H9 (cell line): ENCODE measurements at regions not wholly inside any gene's neighbourhood (a gene's known extent, or its start where the extent isn't known, plus 50 kb on each side); places are given as distances from the start of the nearest gene placed in this dataset.

ENCODE experiments used
- DNase-seq: peaks from one replicate; pipeline ENCODE4 v3.0.0-alpha.2; 2017
- H2AFZ ChIP-seq: one replicate; pipeline ENCODE4 v1.6.1; 2013; ENCODE audit warnings: mild to moderate bottlenecking, low read length, control low read depth, moderate library complexity
- H2AK5ac ChIP-seq: 2 replicates; pipeline ENCODE4 v1.6.1; 2013; ENCODE audit warnings: low read length, control low read depth, mixed read lengths; ENCODE audit not compliant: insufficient read length
- H2BK120ac ChIP-seq: one replicate; pipeline ENCODE4 v1.6.1; 2013; ENCODE audit warnings: low read depth, mild to moderate bottlenecking, low read length, control low read depth, inconsistent platforms; ENCODE audit not compliant: poor library complexity, severe bottlenecking
- H2BK12ac ChIP-seq: 2 replicates; pipeline ENCODE4 v1.6.1; 2013; ENCODE audit warnings: low read length, control low read depth, mixed read lengths, low read depth; ENCODE audit not compliant: insufficient read length
- H2BK15ac ChIP-seq: 2 replicates; pipeline ENCODE4 v1.6.1; 2013; ENCODE audit warnings: low read depth, low read length, control low read depth
- H2BK20ac ChIP-seq: one replicate; pipeline ENCODE4 v1.6.1; 2013; ENCODE audit warnings: low read depth, mild to moderate bottlenecking, low read length, control low read depth, inconsistent platforms; ENCODE audit not compliant: poor library complexity, severe bottlenecking
- H2BK5ac ChIP-seq: 2 replicates; pipeline ENCODE4 v1.6.1; 2013; ENCODE audit warnings: low read length, control low read depth, mixed read lengths; ENCODE audit not compliant: insufficient read length
- H3K14ac ChIP-seq: 2 replicates; pipeline ENCODE4 v1.6.1; 2013; ENCODE audit warnings: low read length, control low read depth; ENCODE audit not compliant: insufficient read depth
- H3K18ac ChIP-seq: 2 replicates; pipeline ENCODE4 v1.6.1; 2013; ENCODE audit warnings: low read depth, mild to moderate bottlenecking, mixed read lengths, low read length, control low read depth; ENCODE audit not compliant: insufficient read length
- H3K23ac ChIP-seq: 2 replicates; pipeline ENCODE4 v1.6.1; 2013; ENCODE audit warnings: low read length, control low read depth, mixed read lengths, low read depth; ENCODE audit not compliant: insufficient read length
- H3K23me2 ChIP-seq: 2 replicates; pipeline ENCODE4 v1.6.1; 2013; ENCODE audit warnings: low read depth, mild to moderate bottlenecking, mixed read lengths, low read length, control low read depth; ENCODE audit not compliant: insufficient read length, poor library complexity, severe bottlenecking
- H3K27ac ChIP-seq: 2 replicates; pipeline ENCODE4 v1.5.1; 2013; ENCODE audit warnings: low read length, control low read depth, mixed read lengths, low read depth; ENCODE audit not compliant: insufficient read length
- H3K27me3 ChIP-seq: 2 replicates; pipeline ENCODE4 v1.6.1; 2013; ENCODE audit warnings: low read length, control low read depth, inconsistent platforms; ENCODE audit not compliant: insufficient read depth
- H3K4ac ChIP-seq: 2 replicates; pipeline ENCODE4 v1.6.1; 2013; ENCODE audit warnings: low read depth, mild to moderate bottlenecking, control low read depth, inconsistent platforms, low read length, moderate library complexity
- H3K4me1 ChIP-seq: 2 replicates; pipeline ENCODE4 v1.6.1; 2013; ENCODE audit warnings: low read length, control low read depth, inconsistent platforms; ENCODE audit not compliant: insufficient read depth
- H3K4me2 ChIP-seq: 2 replicates; pipeline ENCODE4 v1.6.1; 2013; ENCODE audit warnings: low read length, control low read depth, mixed read lengths; ENCODE audit not compliant: insufficient read length, insufficient read depth
- H3K56ac ChIP-seq: 2 replicates; pipeline ENCODE4 v1.6.1; 2013; ENCODE audit warnings: low read depth, mild to moderate bottlenecking, mixed read lengths, low read length, control low read depth; ENCODE audit not compliant: insufficient read length
- H3K79me1 ChIP-seq: 2 replicates; pipeline ENCODE4 v1.6.1; 2013; ENCODE audit warnings: low read depth, mild to moderate bottlenecking, moderate library complexity, low read length, control low read depth, inconsistent platforms; ENCODE audit not compliant: insufficient read depth, poor library complexity, severe bottlenecking
- H3K79me2 ChIP-seq: 2 replicates; pipeline ENCODE4 v1.6.1; 2013; ENCODE audit warnings: low read length, control low read depth, inconsistent platforms; ENCODE audit not compliant: insufficient read depth
- H3K9ac ChIP-seq: 2 replicates; pipeline ENCODE4 v1.6.1; 2013; ENCODE audit warnings: low read length, control low read depth, mixed read lengths; ENCODE audit not compliant: insufficient read length; ENCODE audit errors: extremely low read depth
- H3K9me3 ChIP-seq: one replicate; pipeline ENCODE4 v1.6.1; 2013; ENCODE audit warnings: low read depth, low read length, inconsistent platforms; ENCODE audit not compliant: control insufficient read depth
- H3T11ph ChIP-seq: one replicate; pipeline ENCODE4 v1.6.1; 2013; ENCODE audit warnings: mild to moderate bottlenecking, low read length, control low read depth, inconsistent platforms
- H4K20me1 ChIP-seq: one replicate; pipeline ENCODE4 v1.6.1; 2013; ENCODE audit not compliant: control insufficient read depth, insufficient read length, insufficient read depth
- H4K5ac ChIP-seq: 2 replicates; pipeline ENCODE4 v1.6.1; 2013; ENCODE audit warnings: low read depth, mild to moderate bottlenecking, mixed read lengths, low read length, control low read depth; ENCODE audit not compliant: insufficient read length
- H4K8ac ChIP-seq: replicated peaks from 2 replicates; pipeline ENCODE4 v1.6.1; 2013; ENCODE audit warnings: low read length, control low read depth, mixed read lengths, low read depth; ENCODE audit not compliant: insufficient read length
- H4K91ac ChIP-seq: 2 replicates; pipeline ENCODE4 v1.6.1; 2013; ENCODE audit warnings: low read depth, mild to moderate bottlenecking, moderate library complexity, mixed read lengths, low read length, control low read depth; ENCODE audit not compliant: insufficient read length
- H3K27ac Mint-ChIP-seq, 3 experiments: 2 replicates in 2 of 3; 3 replicates in 1 of 3; pipeline ENCODE4 v1.8.0; 2020 to 2021; ENCODE audit warnings: mixed read lengths in 3 of 3, mild to moderate bottlenecking in 1 of 3, moderate library complexity in 1 of 3
- H3K27me3 Mint-ChIP-seq: 2 replicates; pipeline ENCODE4 v1.8.0; 2021; ENCODE audit warnings: low read depth, mild to moderate bottlenecking, moderate library complexity, mixed read lengths
- H3K36me3 Mint-ChIP-seq, 3 experiments: 2 replicates in 2 of 3; 3 replicates in 1 of 3; pipeline ENCODE4 v1.8.0; 2020 to 2021; ENCODE audit warnings: low read depth in 3 of 3, mixed read lengths in 3 of 3; ENCODE audit not compliant: insufficient read depth in 1 of 3
- H3K4me1 Mint-ChIP-seq, 2 experiments: 2 replicates each; pipeline ENCODE4 v1.8.0; 2020; ENCODE audit warnings: mixed read lengths in 2 of 2
- H3K4me3 Mint-ChIP-seq, 2 experiments: 2 replicates in 1 of 2; 3 replicates in 1 of 2; pipeline ENCODE4 v1.8.0; 2020 to 2021; ENCODE audit warnings: mild to moderate bottlenecking in 2 of 2, mixed read lengths in 2 of 2, moderate library complexity in 1 of 2
- H3K9me3 Mint-ChIP-seq, 2 experiments: 2 replicates in 1 of 2; 3 replicates in 1 of 2; pipeline ENCODE4 v1.8.0; 2020; ENCODE audit warnings: mild to moderate bottlenecking in 2 of 2, mixed read lengths in 2 of 2, moderate library complexity in 1 of 2
- CTCF ChIP-seq: fragments of 200-600 bp; sonication (generic); conservative IDR thresholded peaks from 3 replicates; pipeline ENCODE4 v1.8.0; 2021; ENCODE audit warnings: antibody characterized with exemption, mild to moderate bottlenecking
- WGBS: extraction: QIAGEN DNeasy Blood & Tissue Kit; methylation state at CpG from one replicate; pipeline ENCODE4 v1.1.7; 2013; ENCODE audit warnings: missing lambda C conversion rate, low lambda C conversion rate, mixed read lengths; ENCODE audit not compliant: insufficient read length; ENCODE audit errors: extremely low coverage; 5-methylcytosine and 5-hydroxymethylcytosine counted together

DNA sequence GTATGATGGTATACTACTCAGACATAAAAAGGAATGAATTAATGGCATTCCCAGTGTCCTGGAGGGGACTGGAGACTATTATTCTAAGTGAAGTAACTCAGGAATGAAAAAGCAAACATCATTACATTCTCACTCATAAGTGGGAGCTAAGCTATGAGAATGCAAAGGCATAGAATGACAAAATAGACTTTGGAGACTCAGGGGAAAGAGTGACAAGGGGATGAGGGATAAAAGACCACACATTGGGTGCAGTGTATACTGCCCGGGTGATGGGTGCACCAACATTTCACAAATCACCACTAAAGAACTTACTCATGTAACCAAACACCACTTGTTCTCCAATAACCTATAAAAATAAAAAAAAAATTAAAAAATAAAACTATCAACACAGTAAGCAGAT lies 587.3 kb upstream of the RGMB start:
- Histone ChIP-seq H2BK5ac (no peak overlapping the region), H4K91ac (no peak overlapping the region), H3K4ac (no peak overlapping the region), H3K14ac (no peak overlapping the region), H3K79me2 (no peaks in the 10 kb centered on the region), H3T11ph (no peak overlapping the region), H4K5ac (no peak overlapping the region), H3K9me3 (no peaks in the 10 kb centered on the region), H3K56ac (no peak overlapping the region), H3K4me2 (no peak overlapping the region), H3K23me2 (no peaks in the 10 kb centered on the region), H3K23ac (no peak overlapping the region), H4K8ac (no peak overlapping the region), H3K79me1 (no peaks in the 10 kb centered on the region), H2AFZ (no peak overlapping the region), H2BK20ac (no peak overlapping the region), H2BK12ac (no peak overlapping the region), H3K9ac (no peak overlapping the region), H2AK5ac (no peak overlapping the region), H3K4me1 (no peaks in the 10 kb centered on the region), H4K20me1 (no peaks in the 10 kb centered on the region), H3K27me3 (no peaks in the 10 kb centered on the region), H3K18ac (no peak overlapping the region), H3K27ac (no peak overlapping the region), H2BK15ac (no peak overlapping the region), H2BK120ac (no peak overlapping the region)
- Mint-ChIP-seq H3K9me3 (peaks cover 8 to 10% of the 10 kb centered on the region in 2 experiments; a peak in 4 of 5 replicates), H3K36me3 (peaks cover 2 to 4% (median 3%) of the 10 kb centered on the region in 3 experiments; a peak in 4 of 7 replicates), H3K4me3 (no peak overlapping the region), H3K27ac (no peak overlapping the region), H3K4me1 (no peaks in the 10 kb centered on the region), H3K27me3 (no peaks in the 10 kb centered on the region)
- DNase-seq, result no peak
- no CpG with 5 or more reads among the region's 1 CpG for WGBS
- no peak for TF ChIP-seq CTCF
